SH-SY5Y (cell line): ENCODE measurements at regions not wholly inside any gene's neighbourhood (a gene's known extent, or its start where the extent isn't known, plus 50 kb on each side); places are given as distances from the start of the nearest gene placed in this dataset.

ENCODE experiments used
- GATA2 ChIP-seq: IDR thresholded peaks from 2 replicates; pipeline ENCODE4 v1.6.1; 2011; ENCODE audit warnings: mild to moderate bottlenecking, low read depth, low read length
- GATA3 ChIP-seq: IDR thresholded peaks from 2 replicates; pipeline ENCODE4 v1.6.1; 2011; ENCODE audit warnings: low read depth, mild to moderate bottlenecking, low read length, moderate library complexity

GRCh38 chr18:67977067-67977616 lies 460.6 kb upstream of the DSEL start:
- TF ChIP-seq GATA2 (no peak), GATA3 (no peak)

GRCh38 chr18:67973916-67974315 lies 457.4 kb upstream of the DSEL start:
- TF ChIP-seq GATA3 = no peak
- no peak for TF ChIP-seq GATA2

- TF ChIP-seq GATA3 (no peak), GATA2 (no peak)
Measured at GRCh38 chr18:67969458-67969857, 452.9 kb upstream of the DSEL start.

GRCh38 chr18:67966224-67966623 lies 449.7 kb upstream of the DSEL start:
- TF ChIP-seq GATA3 (no peak), GATA2 (no peak)

GRCh38 chr18:67964462-67964861 lies 447.9 kb upstream of the DSEL start:
- no peak for TF ChIP-seq GATA3
- no peak for TF ChIP-seq GATA2

GRCh38 chr18:67961701-67962440 lies 445.4 kb upstream of the DSEL start:
- TF ChIP-seq GATA3 (no peak), GATA2 (no peak)

GRCh38 chr18:67957684-67958083 lies 441.2 kb upstream of the DSEL start:
- TF ChIP-seq GATA3 (no peak), GATA2 (no peak)

GRCh38 chr18:67954594-67954993 lies 438.1 kb upstream of the DSEL start:
- TF ChIP-seq GATA2 = no peak
- TF ChIP-seq GATA3 = no peak

GRCh38 chr18:67951137-67951536 lies 434.6 kb upstream of the DSEL start:
- TF ChIP-seq GATA3 (no peak), GATA2 (no peak)

- no peak for TF ChIP-seq GATA3
- no peak for TF ChIP-seq GATA2
Measured at GRCh38 chr18:67938660-67939059, 422.1 kb upstream of the DSEL start.

GRCh38 chr18:67935638-67936037 lies 419.1 kb upstream of the DSEL start:
- TF ChIP-seq GATA2 = no peak
- TF ChIP-seq GATA3 = no peak

GRCh38 chr18:67933271-67933670 lies 416.8 kb upstream of the DSEL start:
- TF ChIP-seq GATA3 (no peak), GATA2 (no peak)

GRCh38 chr18:67932271-67932670 lies 415.8 kb upstream of the DSEL start:
- TF ChIP-seq GATA2 (no peak), GATA3 (no peak)

GRCh38 chr18:67926929-67927864 lies 410.7 kb upstream of the DSEL start:
- TF ChIP-seq GATA2 (no peak), GATA3 (no peak)
